ENCODE measurements at regions not wholly inside any gene's neighbourhood (a gene's known extent, or its start where the extent isn't known, plus 50 kb on each side); places are given as distances from the start of the nearest gene placed in this dataset.

DNA sequence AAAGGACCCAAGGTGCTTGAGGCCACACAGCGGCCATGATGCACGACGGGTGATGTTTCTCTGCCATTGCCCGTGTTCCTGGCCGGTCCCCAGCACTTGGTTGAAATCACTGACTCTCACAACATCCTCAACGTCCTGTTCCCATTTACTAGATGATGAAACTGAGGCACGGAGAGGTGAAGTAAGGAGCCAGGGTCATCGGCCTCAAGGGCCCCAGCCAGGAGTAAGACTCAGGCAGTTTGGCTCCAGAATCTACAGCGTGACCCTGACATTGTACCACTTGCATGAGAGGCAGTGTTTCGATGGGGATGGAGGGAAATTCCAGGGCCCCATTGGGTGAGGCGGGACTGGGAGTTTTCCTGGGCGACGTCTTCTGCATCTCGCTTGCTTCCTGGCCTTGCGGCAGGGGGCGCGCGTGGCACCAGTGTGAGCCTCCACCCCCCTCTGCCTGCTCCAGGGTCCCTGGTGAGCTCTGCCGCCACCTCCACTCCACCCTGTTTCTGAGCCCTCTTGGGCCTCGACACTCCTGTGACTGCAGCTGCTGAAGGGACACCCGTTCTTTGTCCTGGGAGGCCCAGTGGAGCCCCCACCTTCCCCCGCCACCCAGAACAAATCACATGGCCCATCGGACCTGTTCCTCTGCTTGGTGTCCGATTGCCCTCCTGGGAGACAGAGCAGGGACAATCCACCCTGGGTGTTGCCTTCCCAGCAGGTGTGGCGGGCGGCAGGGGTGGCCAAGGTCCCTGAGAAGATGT lies 133.0 kb upstream of the GSE1 start:
- no peak overlapping the region for H3K9ac ChIP-seq (ENCODE audit: low read length)
- no peaks in the 10 kb centered on the region for H4K20me1 ChIP-seq (ENCODE audit: insufficient read depth)
- no peaks in the 10 kb centered on the region for H3K36me3 ChIP-seq (ENCODE audit: insufficient read depth, low read length)
- no peaks in the 10 kb centered on the region for H3K9me2 ChIP-seq (ENCODE audit: insufficient read depth, low read length)
- H3K9me3 ChIP-seq (ENCODE audit: low read length): no peaks in the 10 kb centered on the region
- no peaks in the 10 kb centered on the region for H3F3A ChIP-seq (ENCODE audit: insufficient read depth, low read length, poor library complexity, severe bottlenecking)
- no peak overlapping the region for H3K4me3 ChIP-seq (ENCODE audit: low read length)
- H3K27ac ChIP-seq (ENCODE audit: low read length): no peak overlapping the region
- H3K27me3 ChIP-seq (ENCODE audit: insufficient read depth, low read depth, low read length): no peaks in the 10 kb centered on the region
- no peak overlapping the region for H3K4me2 ChIP-seq (ENCODE audit: low read length)
- H3K79me2 ChIP-seq (replicated peaks; ENCODE audit: insufficient read depth, low read length): peaks cover 3% of the 10 kb centered on the region
- no peak overlapping the region for H2AFZ ChIP-seq (ENCODE audit: low read depth, low read length)
- TF ChIP-seq EZH2 (IDR thresholded peaks at IDR 0.05; ENCODE audit: borderline replicate concordance, insufficient read depth, low read length, poor library complexity, severe bottlenecking) (no peak), RAD21 (conservative IDR thresholded peaks at IDR 0.05) (no peak), POLR2AphosphoS5 (IDR thresholded peaks at IDR 0.05) (no peak), TAF1 (IDR thresholded peaks at IDR 0.05; ENCODE audit: low read depth) (no peak), SMC3 (conservative IDR thresholded peaks at IDR 0.05; ENCODE audit: poor library complexity) (no peak), MXI1 (conservative IDR thresholded peaks at IDR 0.05; ENCODE audit: poor library complexity, severe bottlenecking) (no peak), EP300 (conservative IDR thresholded peaks at IDR 0.05; ENCODE audit: poor library complexity, severe bottlenecking) (no peak)
- TF ChIP-seq, protein P1, sequence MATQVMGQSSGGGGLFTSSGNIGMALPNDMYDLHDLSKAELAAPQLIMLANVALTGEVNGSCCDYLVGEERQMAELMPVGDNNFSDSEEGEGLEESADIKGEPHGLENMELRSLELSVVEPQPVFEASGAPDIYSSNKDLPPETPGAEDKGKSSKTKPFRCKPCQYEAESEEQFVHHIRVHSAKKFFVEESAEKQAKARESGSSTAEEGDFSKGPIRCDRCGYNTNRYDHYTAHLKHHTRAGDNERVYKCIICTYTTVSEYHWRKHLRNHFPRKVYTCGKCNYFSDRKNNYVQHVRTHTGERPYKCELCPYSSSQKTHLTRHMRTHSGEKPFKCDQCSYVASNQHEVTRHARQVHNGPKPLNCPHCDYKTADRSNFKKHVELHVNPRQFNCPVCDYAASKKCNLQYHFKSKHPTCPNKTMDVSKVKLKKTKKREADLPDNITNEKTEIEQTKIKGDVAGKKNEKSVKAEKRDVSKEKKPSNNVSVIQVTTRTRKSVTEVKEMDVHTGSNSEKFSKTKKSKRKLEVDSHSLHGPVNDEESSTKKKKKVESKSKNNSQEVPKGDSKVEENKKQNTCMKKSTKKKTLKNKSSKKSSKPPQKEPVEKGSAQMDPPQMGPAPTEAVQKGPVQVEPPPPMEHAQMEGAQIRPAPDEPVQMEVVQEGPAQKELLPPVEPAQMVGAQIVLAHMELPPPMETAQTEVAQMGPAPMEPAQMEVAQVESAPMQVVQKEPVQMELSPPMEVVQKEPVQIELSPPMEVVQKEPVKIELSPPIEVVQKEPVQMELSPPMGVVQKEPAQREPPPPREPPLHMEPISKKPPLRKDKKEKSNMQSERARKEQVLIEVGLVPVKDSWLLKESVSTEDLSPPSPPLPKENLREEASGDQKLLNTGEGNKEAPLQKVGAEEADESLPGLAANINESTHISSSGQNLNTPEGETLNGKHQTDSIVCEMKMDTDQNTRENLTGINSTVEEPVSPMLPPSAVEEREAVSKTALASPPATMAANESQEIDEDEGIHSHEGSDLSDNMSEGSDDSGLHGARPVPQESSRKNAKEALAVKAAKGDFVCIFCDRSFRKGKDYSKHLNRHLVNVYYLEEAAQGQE (IDR thresholded peaks at IDR 0.05; ENCODE audit: borderline replicate concordance): no peak
- TF ChIP-seq, protein P2, sequence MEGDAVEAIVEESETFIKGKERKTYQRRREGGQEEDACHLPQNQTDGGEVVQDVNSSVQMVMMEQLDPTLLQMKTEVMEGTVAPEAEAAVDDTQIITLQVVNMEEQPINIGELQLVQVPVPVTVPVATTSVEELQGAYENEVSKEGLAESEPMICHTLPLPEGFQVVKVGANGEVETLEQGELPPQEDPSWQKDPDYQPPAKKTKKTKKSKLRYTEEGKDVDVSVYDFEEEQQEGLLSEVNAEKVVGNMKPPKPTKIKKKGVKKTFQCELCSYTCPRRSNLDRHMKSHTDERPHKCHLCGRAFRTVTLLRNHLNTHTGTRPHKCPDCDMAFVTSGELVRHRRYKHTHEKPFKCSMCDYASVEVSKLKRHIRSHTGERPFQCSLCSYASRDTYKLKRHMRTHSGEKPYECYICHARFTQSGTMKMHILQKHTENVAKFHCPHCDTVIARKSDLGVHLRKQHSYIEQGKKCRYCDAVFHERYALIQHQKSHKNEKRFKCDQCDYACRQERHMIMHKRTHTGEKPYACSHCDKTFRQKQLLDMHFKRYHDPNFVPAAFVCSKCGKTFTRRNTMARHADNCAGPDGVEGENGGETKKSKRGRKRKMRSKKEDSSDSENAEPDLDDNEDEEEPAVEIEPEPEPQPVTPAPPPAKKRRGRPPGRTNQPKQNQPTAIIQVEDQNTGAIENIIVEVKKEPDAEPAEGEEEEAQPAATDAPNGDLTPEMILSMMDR (IDR thresholded peaks at IDR 0.05; ENCODE audit: poor library complexity, severe bottlenecking): no peak

DNA sequence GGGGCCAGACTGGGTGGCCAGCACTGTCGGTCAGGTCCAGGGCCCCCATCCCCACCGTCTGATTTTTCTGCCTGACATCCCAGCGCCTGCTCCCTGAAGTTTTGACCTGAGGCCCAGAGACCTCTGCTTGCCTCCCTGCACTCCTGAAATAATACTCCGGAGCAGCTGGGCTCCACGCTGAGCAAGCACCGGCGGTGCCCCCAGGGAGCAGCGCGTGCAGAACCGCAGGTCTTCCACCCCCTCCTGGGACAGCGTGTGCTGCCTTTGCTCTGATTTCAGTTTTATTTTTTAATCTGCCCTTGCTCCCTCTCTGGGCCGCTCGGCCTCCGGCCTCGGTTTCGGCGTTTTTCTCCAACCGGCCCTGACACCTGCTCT lies 132.4 kb upstream of the GSE1 start:
- TF ChIP-seq, protein P1 (IDR thresholded peaks at IDR 0.05; ENCODE audit: borderline replicate concordance): no peak
- TF ChIP-seq EP300 (conservative IDR thresholded peaks at IDR 0.05; ENCODE audit: poor library complexity, severe bottlenecking): no peak
- no peak for TF ChIP-seq MXI1 (conservative IDR thresholded peaks at IDR 0.05; ENCODE audit: poor library complexity, severe bottlenecking)
- no peak for TF ChIP-seq EZH2 (IDR thresholded peaks at IDR 0.05; ENCODE audit: borderline replicate concordance, insufficient read depth, low read length, poor library complexity, severe bottlenecking)
- no peak for TF ChIP-seq SMC3 (conservative IDR thresholded peaks at IDR 0.05; ENCODE audit: poor library complexity)
- TF ChIP-seq, protein P2 (IDR thresholded peaks at IDR 0.05; ENCODE audit: poor library complexity, severe bottlenecking): no peak
- no peak for TF ChIP-seq RAD21 (conservative IDR thresholded peaks at IDR 0.05)
- TF ChIP-seq TAF1 (IDR thresholded peaks at IDR 0.05; ENCODE audit: low read depth): no peak
- TF ChIP-seq POLR2AphosphoS5 (IDR thresholded peaks at IDR 0.05): no peak
- Histone ChIP-seq H3K36me3 (ENCODE audit: insufficient read depth, low read length) (no peaks in the 10 kb centered on the region), H3K27ac (ENCODE audit: low read length) (no peak overlapping the region), H2AFZ (ENCODE audit: low read depth, low read length) (no peak overlapping the region), H3F3A (ENCODE audit: insufficient read depth, low read length, poor library complexity, severe bottlenecking) (no peaks in the 10 kb centered on the region), H3K9ac (ENCODE audit: low read length) (no peak overlapping the region), H4K20me1 (ENCODE audit: insufficient read depth) (no peaks in the 10 kb centered on the region), H3K4me3 (ENCODE audit: low read length) (no peak overlapping the region), H3K4me2 (ENCODE audit: low read length) (no peak overlapping the region), H3K27me3 (ENCODE audit: insufficient read depth, low read depth, low read length) (no peaks in the 10 kb centered on the region), H3K79me2 (replicated peaks; ENCODE audit: insufficient read depth, low read length) (peaks cover 3% of the 10 kb centered on the region), H3K9me2 (ENCODE audit: insufficient read depth, low read length) (no peaks in the 10 kb centered on the region), H3K9me3 (ENCODE audit: low read length) (no peaks in the 10 kb centered on the region)
